B cell (primary cell): ENCODE measurements at regions not wholly inside any gene's neighbourhood (a gene's known extent, or its start where the extent isn't known, plus 50 kb on each side); places are given as distances from the start of the nearest gene placed in this dataset.

ENCODE experiments used
- ATAC-seq: fragments of 200-7000 bp; cut with Tn5 transposase; one replicate; pipeline ENCODE4 v1.10.0; 2021; ENCODE audit warnings: low read depth, mild to moderate bottlenecking, moderate number of reproducible peaks, moderate library complexity
- CTCF ChIA-PET: fragments of 350-600 bp; sonication (Branson Sonifier 250); formaldehyde crosslinking; loops from one replicate; lab custom pipeline; 2021; ENCODE audit warnings: antibody characterized with exemption, inconsistent platforms; lab: Charles Lee
- POLR2A ChIA-PET: fragments of 350-600 bp; sonication (Branson Sonifier 250); formaldehyde crosslinking; loops from one replicate; lab custom pipeline; 2021; ENCODE audit warnings: antibody characterized with exemption; lab: Charles Lee
- DNase-seq: peaks from one replicate; pipeline ENCODE4 v3.0.0; 2013
- H2AFZ ChIP-seq: 2 replicates; pipeline ENCODE4 v1.6.1; 2012; ENCODE audit warnings: mild to moderate bottlenecking, low read depth, low read length; ENCODE audit not compliant: insufficient read depth, poor library complexity, severe bottlenecking
- H3K27ac ChIP-seq, 2 donors: 1 replicate in 1 of 2; 2 replicates in 1 of 2; pipeline ENCODE4 v1.5.1; 2012 to 2013; ENCODE audit warnings: low read length in 2 of 2, mild to moderate bottlenecking in 2 of 2, moderate library complexity in 1 of 2
- H3K27me3 ChIP-seq, 4 experiments: fragments of 200-600 bp in 1 of 4; sonication (generic) in 1 of 4; replicated peaks in 1 of 4; 1 replicate in 2 of 4; 2 replicates in 2 of 4; pipeline versions ENCODE4 v1.6.1 to v1.7.0; 2013 to 2016; ENCODE audit warnings: low read length in 3 of 4, mild to moderate bottlenecking in 2 of 4, mixed read lengths in 1 of 4, moderate library complexity in 1 of 4; ENCODE audit not compliant: insufficient read depth in 4 of 4, control insufficient read depth in 3 of 4; ENCODE audit errors: control extremely low read depth in 1 of 4
- H3K36me3 ChIP-seq, 2 experiments: replicated peaks in 1 of 2; 1 replicate in 1 of 2; 2 replicates in 1 of 2; pipeline versions ENCODE4 v1.6.1 to v1.7.1; 2013; ENCODE audit warnings: low read length in 1 of 2; ENCODE audit not compliant: insufficient read depth in 2 of 2, control insufficient read depth in 1 of 2; ENCODE audit errors: control extremely low read depth in 1 of 2, extremely low read depth in 1 of 2
- H3K4me1 ChIP-seq, 2 donors: fragments of 200-600 bp in 1 of 2; sonication (generic) in 1 of 2; 1 replicate in 1 of 2; 2 replicates in 1 of 2; pipeline versions ENCODE4 v1.5.1 to v1.6.1; 2013 to 2017; ENCODE audit warnings: low read length in 2 of 2; ENCODE audit not compliant: control insufficient read depth in 2 of 2, insufficient read depth in 2 of 2
- H3K4me2 ChIP-seq: replicated peaks from 2 replicates; pipeline ENCODE3; 2012; ENCODE audit warnings: mild to moderate bottlenecking, low read depth, low read length; ENCODE audit not compliant: poor library complexity, severe bottlenecking
- H3K4me3 ChIP-seq, 5 experiments: fragments of 200-600 bp in 1 of 5; sonication (generic) in 1 of 5; 1 replicate in 3 of 5; 2 replicates in 2 of 5; pipeline versions ENCODE4 v1.5.1 to v1.7.0; 2011 to 2016; ENCODE audit warnings: low read length in 4 of 5, mild to moderate bottlenecking in 4 of 5, low read depth in 2 of 5, control low read depth in 1 of 5, moderate library complexity in 1 of 5; ENCODE audit not compliant: insufficient read depth in 1 of 5; ENCODE audit errors: control extremely low read depth in 1 of 5, extremely low read depth in 1 of 5
- H3K79me2 ChIP-seq: fragments of 200-600 bp; sonication (generic); one replicate; pipeline ENCODE4 v1.6.0; 2016; ENCODE audit warnings: low read length; ENCODE audit not compliant: control insufficient read depth, insufficient read depth
- H3K9ac ChIP-seq: fragments of 200-600 bp; sonication (generic); 2 replicates; pipeline ENCODE4 v1.6.1; 2017; ENCODE audit warnings: mild to moderate bottlenecking, low read length, moderate library complexity
- H3K9me3 ChIP-seq, 3 donors: one replicate each; pipeline versions ENCODE4 v1.6.1 to v1.7.1; 2013; ENCODE audit warnings: low read length in 2 of 3; ENCODE audit not compliant: control insufficient read depth in 2 of 3, insufficient read depth in 1 of 3; ENCODE audit errors: control extremely low read depth in 1 of 3
- H4K20me1 ChIP-seq: 2 replicates; pipeline ENCODE4 v1.6.0; 2012; ENCODE audit warnings: mild to moderate bottlenecking, low read length; ENCODE audit not compliant: insufficient read depth, control insufficient read depth, poor library complexity, severe bottlenecking
- H3K27ac Mint-ChIP-seq: one replicate; pipeline ENCODE4 v1.8.0; 2021; ENCODE audit warnings: mixed read lengths
- H3K27me3 Mint-ChIP-seq: one replicate; pipeline ENCODE4 v1.8.0; 2021; ENCODE audit warnings: mixed read lengths
- H3K4me1 Mint-ChIP-seq: one replicate; pipeline ENCODE4 v1.8.0; 2021; ENCODE audit warnings: mixed read lengths
- H3K4me3 Mint-ChIP-seq: one replicate; pipeline ENCODE4 v1.8.0; 2021; ENCODE audit warnings: mixed read lengths
- H3K9me3 Mint-ChIP-seq: one replicate; pipeline ENCODE4 v1.8.0; 2022; ENCODE audit warnings: mixed read lengths; ENCODE audit not compliant: insufficient read depth
- EZH2 ChIP-seq: IDR thresholded peaks from 2 replicates; pipeline ENCODE4 v1.6.1; 2012; ENCODE audit warnings: borderline replicate concordance, low read depth, mild to moderate bottlenecking, moderate library complexity, low read length; ENCODE audit not compliant: insufficient read depth, poor library complexity, severe bottlenecking
- WGBS: methylation state at CpG from one replicate; pipeline ENCODE4 v1.1.5; 2013; ENCODE audit warnings: missing lambda C conversion rate; ENCODE audit not compliant: insufficient coverage; 5-methylcytosine and 5-hydroxymethylcytosine counted together
- intact Hi-C: fragments of 100-400 bp; cut with micrococcal nuclease; formaldehyde crosslinking; loops from one replicate; pipeline ENCODE4 v1.10.0; 2022
- TF ChIP-seq, protein P1 (sequence below): fragments of 200-600 bp; IDR thresholded peaks from one replicate; pipeline ENCODE4 v1.8.0; 2022; ENCODE audit warnings: antibody characterized with exemption, mild to moderate bottlenecking

DNA sequence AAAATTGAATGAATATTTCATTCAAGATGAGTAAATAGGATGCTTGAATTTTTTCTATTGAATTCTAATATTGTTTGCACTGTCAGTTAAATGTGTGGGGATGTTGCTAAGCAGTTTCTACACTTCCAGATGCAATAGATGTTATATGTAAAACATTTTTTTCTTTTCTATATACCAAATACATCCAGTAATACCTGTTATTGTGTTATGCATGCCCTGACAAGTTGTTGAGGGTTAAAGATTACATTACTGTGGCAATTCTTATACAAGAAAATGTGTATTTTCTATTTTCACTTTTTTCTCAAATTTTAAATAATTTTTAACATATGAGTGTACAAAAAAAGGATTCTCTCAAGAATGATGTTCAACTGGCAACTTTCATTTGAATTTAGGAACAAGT lies 713.9 kb downstream of the GATA3 start:
- no peak overlapping the region for H3K9ac ChIP-seq
- ChIA-PET CTCF (no interaction called here), POLR2A (no interaction called here)
- no peaks in the 10 kb centered on the region for H3K79me2 ChIP-seq
- Mint-ChIP-seq H3K4me1 (no peaks in the 10 kb centered on the region), H3K9me3 (no peaks in the 10 kb centered on the region), H3K27ac (no peak overlapping the region), H3K27me3 (no peaks in the 10 kb centered on the region), H3K4me3 (no peak overlapping the region)
- H3K27me3 ChIP-seq: no peaks in the 10 kb centered on the region
- no peak for TF ChIP-seq EZH2
- H3K9me3 ChIP-seq: no peaks in the 10 kb centered on the region
- H3K4me3 ChIP-seq: no peak overlapping the region
- H3K36me3 ChIP-seq: no peaks in the 10 kb centered on the region
- H2AFZ ChIP-seq: no peak overlapping the region
- DNase-seq (no peak), ATAC-seq (no peak)
- H3K4me1 ChIP-seq: no peaks in the 10 kb centered on the region
- no peak overlapping the region for H3K27ac ChIP-seq
- no peak overlapping the region for H3K4me2 ChIP-seq
- H4K20me1 ChIP-seq: no peaks in the 10 kb centered on the region
- intact Hi-C loops: no loop called here

- TF ChIP-seq, protein P1, sequence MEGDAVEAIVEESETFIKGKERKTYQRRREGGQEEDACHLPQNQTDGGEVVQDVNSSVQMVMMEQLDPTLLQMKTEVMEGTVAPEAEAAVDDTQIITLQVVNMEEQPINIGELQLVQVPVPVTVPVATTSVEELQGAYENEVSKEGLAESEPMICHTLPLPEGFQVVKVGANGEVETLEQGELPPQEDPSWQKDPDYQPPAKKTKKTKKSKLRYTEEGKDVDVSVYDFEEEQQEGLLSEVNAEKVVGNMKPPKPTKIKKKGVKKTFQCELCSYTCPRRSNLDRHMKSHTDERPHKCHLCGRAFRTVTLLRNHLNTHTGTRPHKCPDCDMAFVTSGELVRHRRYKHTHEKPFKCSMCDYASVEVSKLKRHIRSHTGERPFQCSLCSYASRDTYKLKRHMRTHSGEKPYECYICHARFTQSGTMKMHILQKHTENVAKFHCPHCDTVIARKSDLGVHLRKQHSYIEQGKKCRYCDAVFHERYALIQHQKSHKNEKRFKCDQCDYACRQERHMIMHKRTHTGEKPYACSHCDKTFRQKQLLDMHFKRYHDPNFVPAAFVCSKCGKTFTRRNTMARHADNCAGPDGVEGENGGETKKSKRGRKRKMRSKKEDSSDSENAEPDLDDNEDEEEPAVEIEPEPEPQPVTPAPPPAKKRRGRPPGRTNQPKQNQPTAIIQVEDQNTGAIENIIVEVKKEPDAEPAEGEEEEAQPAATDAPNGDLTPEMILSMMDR: no peak
- no peak for TF ChIP-seq EZH2
- H3K9me3 Mint-ChIP-seq: no peaks in the 10 kb centered on the region
- CTCF ChIA-PET: no interaction called here
- ATAC-seq (no peak), DNase-seq (no peak)
- H3K27me3 Mint-ChIP-seq: no peaks in the 10 kb centered on the region
- no peak overlapping the region for H3K4me3 Mint-ChIP-seq
- no peak overlapping the region for H3K4me2 ChIP-seq
- POLR2A ChIA-PET: no interaction called here
- no peaks in the 10 kb centered on the region for H3K9me3 ChIP-seq
- no peak overlapping the region for H3K27ac Mint-ChIP-seq
- no peaks in the 10 kb centered on the region for H3K36me3 ChIP-seq
- no peaks in the 10 kb centered on the region for H4K20me1 ChIP-seq
- no peaks in the 10 kb centered on the region for H3K27me3 ChIP-seq
- no CpG with 5 or more reads among the region's 3 CpGs for WGBS
- H3K9ac ChIP-seq: no peak overlapping the region
- intact Hi-C loops: no loop called here
- H3K27ac ChIP-seq: no peak overlapping the region
- no peak overlapping the region for H3K4me3 ChIP-seq
- no peaks in the 10 kb centered on the region for H3K4me1 ChIP-seq
- H3K4me1 Mint-ChIP-seq: no peaks in the 10 kb centered on the region
- no peak overlapping the region for H2AFZ ChIP-seq
- H3K79me2 ChIP-seq: no peaks in the 10 kb centered on the region
Measured at GRCh38 chr10:8768852-8769251, 714.4 kb downstream of the GATA3 start.
